Upper lobe of right lung (tissue), 1 donor: ENCODE measurements at regions not wholly inside any gene's neighbourhood (a gene's known extent, or its start where the extent isn't known, plus 50 kb on each side); places are given as distances from the start of the nearest gene placed in this dataset.
"Not testable (repeated sequence)": the region's sequence is repeated elsewhere in the genome, so short reads cannot be mapped to it uniquely, and the experiment has no call there.

Experiments used
- ATAC-seq: fragments of 200-7000 bp; cut with Tn5 transposase; one replicate; pipeline ENCODE4 v1.9.1; 2020; ENCODE audit warnings: mild to moderate bottlenecking, moderate library complexity
- DNase-seq: peaks from one replicate; pipeline ENCODE4 v3.0.0-alpha.2; 2020
- H3K27ac ChIP-seq: fragments of 200-600 bp; one replicate; pipeline ENCODE4 v1.8.0; 2022
- H3K27me3 ChIP-seq: fragments of 200-600 bp; one replicate; pipeline ENCODE4 v1.8.0; 2022; ENCODE audit warnings: mild to moderate bottlenecking
- H3K36me3 ChIP-seq: fragments of 200-600 bp; one replicate; pipeline ENCODE4 v1.8.0; 2022
- H3K4me1 ChIP-seq: fragments of 200-600 bp; one replicate; pipeline ENCODE4 v1.8.0; 2022
- H3K4me3 ChIP-seq: fragments of 200-600 bp; one replicate; pipeline ENCODE4 v1.8.0; 2022; ENCODE audit warnings: mild to moderate bottlenecking
- H3K9me3 ChIP-seq: fragments of 200-600 bp; one replicate; pipeline ENCODE4 v1.8.0; 2022
- CTCF ChIP-seq: fragments of 200-600 bp; IDR thresholded peaks from one replicate; pipeline ENCODE4 v1.8.0; 2022; ENCODE audit warnings: antibody characterized with exemption
- intact Hi-C: fragments of 100-400 bp; cut with DNase I; formaldehyde crosslinking; loops from one replicate; pipeline ENCODE4 v1.11.0; 2022
- donor health status: DM: no; HTN: yes; CAD: no; lungs with severe emphysema.

DNA sequence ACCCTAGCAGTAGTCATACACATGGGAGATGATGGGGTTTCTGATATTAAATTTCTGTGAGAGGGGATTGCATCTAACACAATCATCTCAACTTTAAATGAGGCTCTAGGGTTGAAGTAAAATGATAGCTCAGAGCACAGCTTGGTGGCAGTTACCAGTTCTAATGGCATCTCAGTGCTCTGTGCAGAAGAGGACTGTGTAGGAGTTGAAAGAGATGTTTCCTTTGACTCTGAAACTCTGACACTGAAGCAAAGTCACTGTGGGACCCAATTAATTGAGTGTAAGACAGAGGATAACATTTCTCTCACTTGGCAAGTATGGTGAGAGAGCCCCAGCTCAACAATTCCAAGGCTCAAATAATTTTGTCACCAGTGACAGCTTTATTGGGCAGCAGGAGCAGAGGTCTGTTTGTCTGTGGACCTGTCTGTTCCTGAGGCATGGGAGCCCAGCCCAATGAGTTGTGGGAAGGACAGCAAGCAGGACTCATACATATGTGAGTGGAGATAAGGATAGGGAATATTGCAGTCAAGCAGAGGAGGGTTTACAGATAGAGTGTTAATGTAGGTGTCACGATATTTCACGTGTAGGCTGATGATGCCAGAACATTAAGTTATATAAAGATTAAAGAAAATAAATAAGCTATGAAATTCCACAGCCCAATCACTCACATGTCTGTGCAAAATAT is 76.7 kb upstream of the NAF1 start:
- ATAC-seq (no peak), DNase-seq (no peak)
- Histone ChIP-seq H3K27ac (no peak overlapping the region), H3K36me3 (no peaks in the 10 kb centered on the region), H3K27me3 (peaks cover 2% of the 10 kb centered on the region), H3K9me3 (no peaks in the 10 kb centered on the region), H3K4me3 (no peak overlapping the region), H3K4me1 (no peaks in the 10 kb centered on the region)
- intact Hi-C loops, result no loop called here
- TF ChIP-seq CTCF, result no peak

DNA sequence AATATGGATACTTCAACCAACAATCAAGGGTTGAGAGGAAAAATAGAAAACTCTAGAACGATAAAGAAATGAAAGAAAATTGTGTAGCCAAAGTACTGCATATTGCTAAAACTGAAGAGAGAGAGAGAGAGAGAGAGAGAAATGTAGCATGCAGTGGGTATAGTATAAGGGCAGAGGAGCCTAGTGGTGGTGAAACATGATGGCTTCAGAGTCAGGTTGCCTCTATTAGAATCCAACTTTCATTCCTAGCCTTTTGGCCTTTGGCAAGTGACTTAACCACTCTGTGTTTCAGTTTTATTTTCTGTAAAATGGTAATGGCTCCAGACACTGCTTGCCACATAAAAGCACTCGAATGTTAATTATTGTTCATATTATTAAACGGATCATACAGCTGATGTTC is 71.2 kb upstream of the NAF1 start:
- intact Hi-C loops, result no loop called here
- H3K36me3 ChIP-seq, result no peaks in the 10 kb centered on the region
- DNase-seq (no peak), ATAC-seq (no peak)
- TF ChIP-seq CTCF, result no peak
- no peak overlapping the region for H3K4me3 ChIP-seq
- no peaks in the 10 kb centered on the region for H3K4me1 ChIP-seq
- no peaks in the 10 kb centered on the region for H3K27me3 ChIP-seq
- H3K27ac ChIP-seq, result no peak overlapping the region
- no peaks in the 10 kb centered on the region for H3K9me3 ChIP-seq

DNA sequence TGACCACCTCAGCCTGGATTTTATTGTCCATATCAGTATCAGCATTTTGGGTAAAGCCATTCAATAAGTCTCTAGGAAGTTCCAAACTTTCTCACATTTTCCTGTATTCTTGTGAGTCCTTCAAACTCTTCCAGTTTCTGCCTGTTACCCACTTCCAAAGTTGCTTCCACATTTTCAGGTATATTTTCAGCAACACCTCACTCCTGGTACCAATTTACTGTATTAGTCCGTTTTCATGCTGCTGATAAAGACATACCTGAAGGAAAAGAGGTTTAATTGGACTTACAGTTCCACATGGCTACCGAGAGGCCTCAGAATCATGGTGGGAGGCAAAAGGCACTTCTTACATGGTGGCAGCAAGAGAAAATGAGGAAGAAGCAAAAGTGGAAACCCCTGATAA is 69.7 kb upstream of the NAF1 start:
- ATAC-seq, H3K9me3 ChIP-seq, H3K36me3 ChIP-seq, DNase-seq, H3K4me1 ChIP-seq, H3K27me3 ChIP-seq, H3K27ac ChIP-seq, H3K4me3 ChIP-seq, intact Hi-C loops: not testable (repeated sequence)

- DNase-seq (no peak), ATAC-seq (no peak)
- no peaks in the 10 kb centered on the region for H3K4me1 ChIP-seq
- H3K27ac ChIP-seq, result no peak overlapping the region
- no peaks in the 10 kb centered on the region for H3K36me3 ChIP-seq
- intact Hi-C loops, result no loop called here
- H3K9me3 ChIP-seq, result no peaks in the 10 kb centered on the region
- no peak overlapping the region for H3K4me3 ChIP-seq
- no peak for TF ChIP-seq CTCF
- no peaks in the 10 kb centered on the region for H3K27me3 ChIP-seq
These were observed 66.6 kb upstream of the NAF1 start for GRCh38 chr4:163233321-163233720.

DNA sequence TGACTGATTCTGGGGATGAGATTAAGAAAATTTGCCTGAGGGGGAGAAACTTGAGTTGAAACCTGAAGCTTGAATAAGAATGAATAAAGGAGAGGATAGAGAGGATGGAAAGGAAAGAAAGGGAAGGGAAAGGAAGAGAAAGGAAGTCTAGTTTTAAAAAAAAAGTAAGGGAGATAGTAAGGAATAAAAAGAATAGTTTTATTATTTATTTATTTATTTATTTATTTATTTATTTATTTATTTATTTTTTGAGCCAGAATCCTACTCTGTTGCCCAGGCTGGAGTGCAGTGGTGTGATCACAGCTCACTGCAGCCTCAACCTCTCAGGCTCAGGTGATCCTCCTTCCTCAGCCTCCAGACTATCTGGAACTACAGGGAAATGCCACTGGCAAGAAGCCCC is 62.0 kb upstream of the NAF1 start:
- Histone ChIP-seq H3K4me1 (no peaks in the 10 kb centered on the region), H3K36me3 (no peaks in the 10 kb centered on the region), H3K27ac (no peak overlapping the region), H3K9me3 (no peaks in the 10 kb centered on the region), H3K4me3 (no peak overlapping the region), H3K27me3 (no peaks in the 10 kb centered on the region)
- TF ChIP-seq CTCF, result no peak
- ATAC-seq, result no peak
- intact Hi-C loops, result no loop called here
- DNase-seq, result no peak

DNA sequence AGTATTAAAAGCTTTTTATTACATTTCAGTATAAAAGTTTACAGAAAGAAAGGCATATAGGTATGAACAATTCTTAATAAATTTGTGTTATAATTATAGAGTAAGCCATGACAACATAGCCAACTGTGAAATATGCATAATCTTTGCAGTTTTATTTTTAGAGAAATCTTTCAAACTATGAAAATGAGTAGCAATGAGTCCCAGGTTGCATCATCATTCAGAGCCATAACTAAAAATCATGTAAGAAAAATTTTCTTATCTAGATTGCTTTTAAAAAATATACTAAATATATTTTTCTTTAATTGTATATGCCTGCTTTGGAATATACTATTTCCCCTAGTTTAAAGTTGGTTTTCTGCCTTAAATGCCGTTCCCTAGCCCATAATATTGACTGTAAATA is 54.8 kb upstream of the NAF1 start:
- H3K27me3 ChIP-seq, result no peaks in the 10 kb centered on the region
- H3K9me3 ChIP-seq, result no peaks in the 10 kb centered on the region
- no peak overlapping the region for H3K27ac ChIP-seq
- no peaks in the 10 kb centered on the region for H3K4me1 ChIP-seq
- intact Hi-C loops, result no loop called here
- no peak overlapping the region for H3K4me3 ChIP-seq
- DNase-seq, result no peak
- H3K36me3 ChIP-seq, result no peaks in the 10 kb centered on the region
- no peak for ATAC-seq
- TF ChIP-seq CTCF, result no peak
